Lung (tissue), 11 donors: ENCODE measurements at regions not wholly inside any gene's neighbourhood (a gene's known extent, or its start where the extent isn't known, plus 50 kb on each side); places are given as distances from the start of the nearest gene placed in this dataset.

ENCODE experiments used
- ATAC-seq: fragments of 200-7000 bp; cut with Tn5 transposase; one replicate; pipeline ENCODE4 v1.9.1; 2020; ENCODE audit warnings: moderate number of reproducible peaks; ENCODE audit not compliant: insufficient read depth, low FRiP score
- DNase-seq, 3 donors: peaks; one replicate each; pipeline ENCODE4 v3.0.0-alpha.2; 2013 to 2017
- H3K27ac ChIP-seq, 2 donors: one replicate each; pipeline ENCODE4 v1.5.1; 2013; ENCODE audit warnings: mild to moderate bottlenecking in 2 of 2, moderate library complexity in 2 of 2, control low read depth in 1 of 2, inconsistent platforms in 1 of 2, low read depth in 1 of 2, low read length in 1 of 2
- H3K27me3 ChIP-seq, 3 donors: one replicate each; pipeline ENCODE4 v1.5.1; 2013; ENCODE audit warnings: low read length in 2 of 3; ENCODE audit not compliant: control insufficient read depth in 3 of 3, insufficient read depth in 3 of 3
- H3K36me3 ChIP-seq, 4 donors: one replicate each; pipeline ENCODE4 v1.5.1; 2013; ENCODE audit warnings: low read length in 4 of 4, mild to moderate bottlenecking in 1 of 4, moderate library complexity in 1 of 4; ENCODE audit not compliant: control insufficient read depth in 4 of 4, insufficient read depth in 4 of 4
- H3K4me1 ChIP-seq, 5 donors: one replicate each; pipeline ENCODE4 v1.5.1; 2013; ENCODE audit warnings: low read length in 5 of 5, mild to moderate bottlenecking in 2 of 5, moderate library complexity in 1 of 5; ENCODE audit not compliant: control insufficient read depth in 5 of 5, insufficient read depth in 5 of 5
- H3K4me3 ChIP-seq: one replicate; pipeline ENCODE4 v1.5.1; 2013; ENCODE audit warnings: mild to moderate bottlenecking, control low read depth, moderate library complexity
- H3K9ac ChIP-seq, 2 donors: one replicate each; pipeline ENCODE4 v1.5.1; 2013; ENCODE audit warnings: low read length in 2 of 2, control low read depth in 1 of 2; ENCODE audit not compliant: insufficient read depth in 1 of 2
- H3K9me3 ChIP-seq, 4 donors: one replicate each; pipeline ENCODE4 v1.5.1; 2013; ENCODE audit warnings: low read length in 3 of 4, mild to moderate bottlenecking in 1 of 4, moderate library complexity in 1 of 4; ENCODE audit not compliant: control insufficient read depth in 4 of 4, insufficient read depth in 3 of 4
- WGBS, 2 donors: extraction: QIAGEN DNeasy Blood & Tissue Kit; methylation state at CpG; one replicate each; pipeline ENCODE4 v1.1.7; 2013; 5-methylcytosine and 5-hydroxymethylcytosine counted together
- TF ChIP-seq, protein P1 (sequence below): IDR thresholded peaks from 2 replicates; pipeline ENCODE4 v1.5.1; 2012; ENCODE audit warnings: mild to moderate bottlenecking; ENCODE audit errors: control extremely low read depth, extremely low read depth
- donor health status: control.
- donor health status: control.
- donor health status: Bipolar disorder and iron deficiency.
- donor health status: healthy.
- donor health status: DM: yes; HTN: yes; CAD: no.

DNA sequence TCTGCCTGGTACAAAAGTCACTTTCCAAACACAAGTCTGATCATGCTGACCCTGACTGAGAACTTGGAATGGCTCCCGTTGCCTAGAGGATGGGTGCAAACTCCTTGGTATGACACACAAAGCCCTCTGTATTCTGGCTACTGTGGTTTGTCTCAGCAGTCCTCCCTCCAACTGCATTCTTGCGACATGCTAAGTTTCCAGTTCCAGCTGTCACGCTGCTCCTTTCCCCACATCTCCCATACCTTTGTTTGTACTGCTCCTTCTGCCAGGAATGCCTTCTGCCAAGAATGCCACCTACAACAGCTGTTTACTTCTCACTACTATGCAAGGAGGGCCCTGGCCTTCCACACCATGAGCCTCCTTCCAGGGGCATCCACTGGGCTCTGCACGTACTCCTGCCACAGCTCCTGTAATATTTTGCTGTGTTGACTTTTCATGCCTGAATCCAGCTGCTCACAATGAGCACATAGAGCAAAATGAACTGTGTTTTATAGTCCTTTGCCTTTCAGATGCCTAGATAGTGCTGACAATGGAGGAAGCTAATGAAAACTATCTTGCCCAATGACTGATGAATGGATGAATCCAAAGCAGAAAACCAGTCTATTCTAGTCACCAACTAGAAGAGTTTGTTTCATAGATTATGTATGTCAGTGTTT is 543.7 kb downstream of the EFNB2 start:
- peaks cover 0 to 11% (median 5%) of the 10 kb centered on the region in 5 donors for H3K4me1 ChIP-seq
- no peak overlapping the region for H3K27ac ChIP-seq
- no peaks in the 10 kb centered on the region for H3K36me3 ChIP-seq
- no peaks in the 10 kb centered on the region for H3K27me3 ChIP-seq
- H3K9me3 ChIP-seq: peaks cover 0 to 1% (median 0%) of the 10 kb centered on the region in 4 donors
- WGBS, 2 donors: 70 to 81% methylated on average over 4 of the region's 4 CpGs
- ATAC-seq (no peak), DNase-seq (peak; percentile 51 to 73 (median 66))
- H3K9ac ChIP-seq: no peak overlapping the region
- TF ChIP-seq, protein P1, sequence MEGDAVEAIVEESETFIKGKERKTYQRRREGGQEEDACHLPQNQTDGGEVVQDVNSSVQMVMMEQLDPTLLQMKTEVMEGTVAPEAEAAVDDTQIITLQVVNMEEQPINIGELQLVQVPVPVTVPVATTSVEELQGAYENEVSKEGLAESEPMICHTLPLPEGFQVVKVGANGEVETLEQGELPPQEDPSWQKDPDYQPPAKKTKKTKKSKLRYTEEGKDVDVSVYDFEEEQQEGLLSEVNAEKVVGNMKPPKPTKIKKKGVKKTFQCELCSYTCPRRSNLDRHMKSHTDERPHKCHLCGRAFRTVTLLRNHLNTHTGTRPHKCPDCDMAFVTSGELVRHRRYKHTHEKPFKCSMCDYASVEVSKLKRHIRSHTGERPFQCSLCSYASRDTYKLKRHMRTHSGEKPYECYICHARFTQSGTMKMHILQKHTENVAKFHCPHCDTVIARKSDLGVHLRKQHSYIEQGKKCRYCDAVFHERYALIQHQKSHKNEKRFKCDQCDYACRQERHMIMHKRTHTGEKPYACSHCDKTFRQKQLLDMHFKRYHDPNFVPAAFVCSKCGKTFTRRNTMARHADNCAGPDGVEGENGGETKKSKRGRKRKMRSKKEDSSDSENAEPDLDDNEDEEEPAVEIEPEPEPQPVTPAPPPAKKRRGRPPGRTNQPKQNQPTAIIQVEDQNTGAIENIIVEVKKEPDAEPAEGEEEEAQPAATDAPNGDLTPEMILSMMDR: no peak
- no peak overlapping the region for H3K4me3 ChIP-seq

DNA sequence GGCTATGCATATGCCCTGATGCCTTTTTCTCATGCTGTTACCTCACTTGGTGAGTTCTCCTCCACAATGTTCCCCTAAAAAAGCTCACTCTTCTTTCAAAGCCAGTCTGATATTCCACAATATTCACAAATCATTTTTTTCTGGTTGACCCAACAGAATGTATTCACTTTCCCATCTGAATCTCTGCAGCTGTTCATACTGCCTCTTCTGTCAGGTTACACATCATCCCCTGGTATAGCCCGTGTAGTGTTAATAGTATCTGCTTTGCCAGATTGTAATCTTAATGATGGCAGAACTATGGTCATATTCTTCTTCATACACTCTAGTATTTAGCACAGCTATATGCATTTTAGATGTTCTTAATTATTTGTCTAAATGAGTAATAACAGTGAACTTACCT is 544.3 kb downstream of the EFNB2 start:
- no peak overlapping the region for H3K9ac ChIP-seq
- TF ChIP-seq, protein P1: no peak

DNA sequence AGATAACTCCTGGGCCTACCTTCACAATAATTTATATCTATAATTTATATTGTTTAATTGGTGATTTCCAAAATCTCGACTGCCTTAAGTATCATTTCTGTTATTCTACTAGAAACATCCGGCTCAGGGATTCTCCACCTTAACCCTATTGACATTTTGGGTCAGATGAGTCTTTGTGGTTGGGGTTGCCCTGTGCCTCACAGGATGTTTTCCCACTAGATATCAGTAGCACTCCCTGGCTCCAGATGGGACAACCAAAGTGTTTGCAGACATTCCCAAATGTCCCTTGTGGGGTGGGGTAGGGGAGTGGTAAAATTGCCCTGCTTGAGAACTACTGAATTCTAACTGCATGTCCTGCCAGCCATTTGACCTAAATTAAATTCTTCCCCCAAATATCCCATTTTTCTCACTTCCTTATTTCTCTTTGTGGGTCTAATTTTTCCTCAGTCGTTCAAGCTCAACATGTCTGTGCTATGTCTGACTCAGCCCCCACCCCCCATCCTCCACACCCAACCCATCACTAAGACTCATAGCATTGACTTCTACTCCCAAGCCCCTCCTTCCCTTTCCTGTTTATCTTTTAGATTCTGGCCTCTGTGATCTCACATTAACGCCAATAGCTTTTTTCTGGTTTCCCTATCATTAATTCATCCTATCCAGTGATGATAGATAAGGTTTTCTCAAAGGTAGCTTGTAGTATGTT is 545.1 kb downstream of the EFNB2 start:
- Histone ChIP-seq H3K9ac (no peak overlapping the region), H3K4me1 (peaks cover 0 to 10% (median 5%) of the 10 kb centered on the region in 5 donors), H3K27ac (no peak overlapping the region), H3K9me3 (peaks cover 0 to 1% (median 0%) of the 10 kb centered on the region in 4 donors), H3K27me3 (no peaks in the 10 kb centered on the region), H3K4me3 (no peak overlapping the region), H3K36me3 (no peaks in the 10 kb centered on the region)
- WGBS, 2 donors: 76 to 79% methylated on average over 4 of the region's 4 CpGs
- ATAC-seq (no peak), DNase-seq (no peak)
- TF ChIP-seq, protein P1: no peak

More for the DNA sequence above, 544.3 kb downstream of the EFNB2 start:
- no peaks in the 10 kb centered on the region for H3K36me3 ChIP-seq
- peaks cover 0 to 10% (median 5%) of the 10 kb centered on the region in 5 donors for H3K4me1 ChIP-seq
- peaks cover 0 to 1% (median 0%) of the 10 kb centered on the region in 4 donors for H3K9me3 ChIP-seq
- no peak overlapping the region for H3K4me3 ChIP-seq
- DNase-seq (no peak), ATAC-seq (no peak)
- H3K27me3 ChIP-seq: no peaks in the 10 kb centered on the region
- H3K27ac ChIP-seq: no peak overlapping the region
- WGBS, 2 donors: 84% methylated on average over 1 of the region's 1 CpG
